ENCODE measurements at regions not wholly inside any gene's neighbourhood (a gene's known extent, or its start where the extent isn't known, plus 50 kb on each side); places are given as distances from the start of the nearest gene placed in this dataset.

- DNase-seq: no peak
Observed at GRCh38 chr1:168782559-168783116, 53.6 kb upstream of the DPT start.

GRCh38 chr1:168783458-168784210, 54.6 kb upstream of the DPT start:
- no peak for DNase-seq

GRCh38 chr1:168786476-168787330, 57.7 kb upstream of the DPT start:
- no peak for DNase-seq

GRCh38 chr1:168788258-168788657, 59.3 kb upstream of the DPT start:
- no peak for DNase-seq

GRCh38 chr1:168789501-168789900, 60.5 kb upstream of the DPT start:
- no peak for DNase-seq

GRCh38 chr1:168792142-168792541, 63.1 kb upstream of the DPT start:
- no peak for DNase-seq

- no peak for DNase-seq
Observed at GRCh38 chr1:168792592-168793125, 63.7 kb upstream of the DPT start.

- DNase-seq: no peak
Observed at GRCh38 chr1:168794057-168794456, 65.1 kb upstream of the DPT start.

GRCh38 chr1:168795681-168796080, 66.7 kb upstream of the DPT start:
- DNase-seq: no peak

- no peak for DNase-seq
Observed at GRCh38 chr1:168799927-168800605, 71.1 kb upstream of the DPT start.

- no peak for DNase-seq
Observed at GRCh38 chr1:168801032-168801745, 72.2 kb upstream of the DPT start.

- no peak for DNase-seq
Observed at GRCh38 chr1:168803806-168804510, 75.0 kb upstream of the DPT start.

- DNase-seq: no peak
Observed at GRCh38 chr1:168806952-168807351, 77.9 kb upstream of the DPT start.

GRCh38 chr1:168811176-168811575, 82.2 kb upstream of the DPT start:
- DNase-seq: no peak

GRCh38 chr1:168819668-168820067, 90.7 kb upstream of the DPT start:
- no peak for DNase-seq

- no peak for DNase-seq
Observed at GRCh38 chr1:168821434-168821833, 92.4 kb upstream of the DPT start.

- no peak for DNase-seq
Observed at GRCh38 chr1:168822911-168823310, 93.9 kb upstream of the DPT start.

GRCh38 chr1:168823988-168824387, 95.0 kb upstream of the DPT start:
- DNase-seq: no peak

- no peak for DNase-seq
Observed at GRCh38 chr1:168824418-168825065, 95.5 kb upstream of the DPT start.

GRCh38 chr1:168825129-168825528, 96.1 kb upstream of the DPT start:
- no peak for DNase-seq

- no peak for DNase-seq
Observed at GRCh38 chr1:168825820-168826219, 96.8 kb upstream of the DPT start.
